ENCODE measurements at regions not wholly inside any gene's neighbourhood (a gene's known extent, or its start where the extent isn't known, plus 50 kb on each side); places are given as distances from the start of the nearest gene placed in this dataset.

- TF ChIP-seq, protein P1, sequence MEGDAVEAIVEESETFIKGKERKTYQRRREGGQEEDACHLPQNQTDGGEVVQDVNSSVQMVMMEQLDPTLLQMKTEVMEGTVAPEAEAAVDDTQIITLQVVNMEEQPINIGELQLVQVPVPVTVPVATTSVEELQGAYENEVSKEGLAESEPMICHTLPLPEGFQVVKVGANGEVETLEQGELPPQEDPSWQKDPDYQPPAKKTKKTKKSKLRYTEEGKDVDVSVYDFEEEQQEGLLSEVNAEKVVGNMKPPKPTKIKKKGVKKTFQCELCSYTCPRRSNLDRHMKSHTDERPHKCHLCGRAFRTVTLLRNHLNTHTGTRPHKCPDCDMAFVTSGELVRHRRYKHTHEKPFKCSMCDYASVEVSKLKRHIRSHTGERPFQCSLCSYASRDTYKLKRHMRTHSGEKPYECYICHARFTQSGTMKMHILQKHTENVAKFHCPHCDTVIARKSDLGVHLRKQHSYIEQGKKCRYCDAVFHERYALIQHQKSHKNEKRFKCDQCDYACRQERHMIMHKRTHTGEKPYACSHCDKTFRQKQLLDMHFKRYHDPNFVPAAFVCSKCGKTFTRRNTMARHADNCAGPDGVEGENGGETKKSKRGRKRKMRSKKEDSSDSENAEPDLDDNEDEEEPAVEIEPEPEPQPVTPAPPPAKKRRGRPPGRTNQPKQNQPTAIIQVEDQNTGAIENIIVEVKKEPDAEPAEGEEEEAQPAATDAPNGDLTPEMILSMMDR (IDR thresholded peaks at IDR 0.05), result no peak
- no peak for TF ChIP-seq EZH2 (IDR thresholded peaks at IDR 0.05)
- TF ChIP-seq EZH2phosphoT487 (IDR thresholded peaks at IDR 0.05), result no peak
Observed at GRCh38 chr3:66098436-66098835, 59.7 kb upstream of the MAGI1 start.
